ENCODE measurements at regions not wholly inside any gene's neighbourhood (a gene's known extent, or its start where the extent isn't known, plus 50 kb on each side); places are given as distances from the start of the nearest gene placed in this dataset.

DNA sequence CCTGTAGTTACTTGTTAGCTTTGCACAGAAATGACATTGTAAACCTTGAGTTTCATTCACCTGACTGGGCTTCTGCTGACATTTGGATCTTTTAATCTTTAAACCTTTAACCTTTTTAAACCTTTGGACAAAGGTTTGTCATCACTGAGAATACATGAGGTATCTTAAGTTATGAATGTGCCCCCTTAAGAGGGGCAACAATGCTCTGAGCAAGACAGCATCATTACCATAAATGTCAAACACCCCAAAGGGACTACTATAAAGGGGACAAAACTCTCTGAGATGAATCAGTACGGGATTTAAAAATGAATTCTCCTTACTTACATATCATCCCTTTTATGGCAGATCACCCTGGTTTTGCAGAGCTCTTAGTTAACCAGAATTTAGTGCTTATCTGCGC, 203.3 kb downstream of the COG6 start:
- no peak for DNase-seq (ENCODE audit: low read depth)

- no peak for DNase-seq (ENCODE audit: low read depth)
These were observed 204.4 kb downstream of the COG6 start for GRCh38 chr13:39859898-39860297.

- DNase-seq (ENCODE audit: low read depth), result no peak
These were observed 207.4 kb downstream of the COG6 start for GRCh38 chr13:39862900-39863299.

DNA sequence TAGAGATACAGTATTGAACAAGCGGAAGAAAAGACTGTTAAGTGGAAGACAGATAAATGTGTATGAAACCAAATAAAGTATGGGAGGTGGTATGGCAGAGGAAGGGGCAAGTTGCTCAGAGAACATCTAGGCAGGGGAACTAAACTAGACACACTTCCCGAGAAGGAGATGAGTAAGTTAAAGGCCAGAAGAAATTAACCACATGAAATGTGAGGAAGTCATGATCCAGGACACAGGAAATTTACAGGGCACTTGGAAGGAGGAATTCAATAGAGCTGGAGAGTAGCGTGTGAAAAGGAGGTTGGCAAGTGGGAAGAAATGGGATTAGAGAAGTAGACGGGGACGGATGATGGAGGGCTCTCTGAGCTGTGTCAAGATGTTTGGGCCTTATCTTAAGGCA, 208.8 kb downstream of the COG6 start:
- no peak for DNase-seq (ENCODE audit: low read depth)

DNA sequence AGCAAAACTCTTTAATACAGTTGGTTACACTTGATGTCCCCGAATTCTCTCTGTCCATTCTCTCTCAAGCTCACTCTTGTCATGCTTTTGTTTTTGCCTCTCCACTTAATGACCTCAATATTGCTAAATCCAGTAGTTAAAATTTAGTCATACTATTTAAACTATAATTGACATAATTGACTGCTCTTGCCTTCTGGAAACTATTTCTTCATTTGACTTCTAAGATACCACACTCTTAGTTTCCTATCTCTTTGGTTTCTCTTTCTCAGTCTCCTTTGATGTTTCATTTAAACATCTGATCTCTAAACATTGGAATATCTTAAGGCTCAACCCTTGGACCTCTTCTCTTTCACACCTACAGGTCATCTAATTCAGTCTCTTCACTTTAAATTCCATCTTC, 211.3 kb downstream of the COG6 start:
- no peak for DNase-seq (ENCODE audit: low read depth)

GRCh38 chr13:39867807-39868206, 212.3 kb downstream of the COG6 start:
- DNase-seq (ENCODE audit: low read depth), result no peak

- DNase-seq (ENCODE audit: low read depth), result no peak
These were observed 214.8 kb downstream of the COG6 start for GRCh38 chr13:39870197-39870747.

- DNase-seq (ENCODE audit: low read depth), result no peak
These were observed 219.0 kb downstream of the COG6 start for GRCh38 chr13:39874331-39875053.

- DNase-seq (ENCODE audit: low read depth), result no peak
These were observed 219.9 kb downstream of the COG6 start for GRCh38 chr13:39875111-39875987.

- no peak for DNase-seq (ENCODE audit: low read depth)
These were observed 220.8 kb downstream of the COG6 start for GRCh38 chr13:39876258-39876657.

- DNase-seq (ENCODE audit: low read depth), result no peak
These were observed 221.7 kb downstream of the COG6 start for GRCh38 chr13:39877134-39877533.

DNA sequence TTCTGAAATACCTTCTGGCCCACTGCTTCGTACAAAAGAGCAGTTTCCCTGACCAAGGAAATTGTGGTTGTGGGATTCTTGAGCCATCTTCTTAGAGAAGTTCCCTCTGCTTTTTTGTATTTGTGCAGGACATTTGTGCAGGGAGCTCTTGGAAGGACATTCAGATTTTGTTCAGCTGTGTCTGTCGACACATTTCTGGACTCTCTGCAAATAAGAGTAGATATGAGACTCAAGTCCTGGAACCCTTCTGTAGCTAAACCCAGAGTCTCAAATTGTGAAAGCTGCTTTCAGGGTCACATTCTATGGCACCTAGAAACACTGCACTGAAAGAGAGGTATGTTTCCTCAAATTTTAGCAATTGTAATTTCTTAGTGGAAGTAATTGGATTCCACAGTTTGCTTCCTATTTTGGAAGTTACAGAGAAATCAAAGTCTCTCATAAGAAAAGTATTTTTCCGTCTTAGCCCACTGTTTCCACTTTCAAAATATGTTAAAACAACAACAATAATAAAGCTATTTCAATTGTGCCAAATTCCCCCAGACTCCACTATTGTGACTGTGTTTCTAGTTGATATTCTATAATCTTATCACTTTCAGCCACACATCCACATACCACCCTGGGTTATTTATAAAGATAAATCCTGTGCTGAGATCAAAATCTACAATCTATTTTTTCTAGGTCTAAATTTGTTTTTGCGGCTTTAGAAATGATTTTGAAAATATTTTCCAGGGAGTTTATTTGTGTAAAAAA, 224.0 kb downstream of the COG6 start:
- DNase-seq (ENCODE audit: low read depth), result no peak

- no peak for DNase-seq (ENCODE audit: low read depth)
These were observed 225.9 kb downstream of the COG6 start for GRCh38 chr13:39881383-39881782.

GRCh38 chr13:39881887-39882286, 226.4 kb downstream of the COG6 start:
- DNase-seq (ENCODE audit: low read depth), result no peak

GRCh38 chr13:39884166-39884565, 228.7 kb downstream of the COG6 start:
- DNase-seq (ENCODE audit: low read depth), result no peak

DNA sequence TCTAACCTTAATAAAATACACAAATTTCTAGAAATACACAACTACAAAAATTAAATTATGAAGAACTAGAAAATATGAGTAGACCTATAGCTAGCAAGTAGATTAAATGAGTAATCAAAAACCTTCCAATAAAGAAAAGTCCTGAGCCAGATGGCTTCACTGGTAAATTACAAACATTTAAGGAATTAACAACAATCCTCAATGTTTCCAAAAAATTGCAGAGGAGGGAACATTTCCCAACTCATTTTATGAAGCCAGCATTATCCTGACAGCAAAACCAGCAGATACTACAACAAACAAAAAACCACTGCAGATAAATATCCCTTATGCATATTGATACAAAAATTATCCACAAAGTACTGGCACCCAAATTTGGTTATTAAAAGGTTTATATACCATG, 230.9 kb downstream of the COG6 start:
- no peak for DNase-seq (ENCODE audit: low read depth)

GRCh38 chr13:39887387-39887786, 231.9 kb downstream of the COG6 start:
- DNase-seq (ENCODE audit: low read depth), result no peak

- no peak for DNase-seq (ENCODE audit: low read depth)
These were observed 233.7 kb downstream of the COG6 start for GRCh38 chr13:39888865-39889810.

DNA sequence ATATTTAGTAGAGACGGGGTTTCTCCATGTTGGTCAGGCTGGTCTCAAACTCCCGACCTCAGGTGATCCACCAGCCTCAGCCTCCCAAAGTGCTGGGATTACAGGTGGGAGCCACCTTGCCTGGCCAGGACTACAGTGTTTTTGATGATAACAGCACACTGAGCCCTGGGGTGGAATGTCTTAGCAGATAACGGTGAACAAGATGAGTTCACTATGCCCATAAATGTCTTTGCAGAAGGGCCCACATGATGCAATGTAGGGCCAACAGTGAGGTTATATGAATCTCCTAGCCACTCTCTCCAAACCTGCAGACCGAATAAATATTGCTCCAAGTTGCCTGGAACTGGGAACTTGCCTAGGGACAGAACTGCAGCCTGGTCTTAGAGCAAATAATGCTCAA, 235.1 kb downstream of the COG6 start:
- no peak for DNase-seq (ENCODE audit: low read depth)

DNA sequence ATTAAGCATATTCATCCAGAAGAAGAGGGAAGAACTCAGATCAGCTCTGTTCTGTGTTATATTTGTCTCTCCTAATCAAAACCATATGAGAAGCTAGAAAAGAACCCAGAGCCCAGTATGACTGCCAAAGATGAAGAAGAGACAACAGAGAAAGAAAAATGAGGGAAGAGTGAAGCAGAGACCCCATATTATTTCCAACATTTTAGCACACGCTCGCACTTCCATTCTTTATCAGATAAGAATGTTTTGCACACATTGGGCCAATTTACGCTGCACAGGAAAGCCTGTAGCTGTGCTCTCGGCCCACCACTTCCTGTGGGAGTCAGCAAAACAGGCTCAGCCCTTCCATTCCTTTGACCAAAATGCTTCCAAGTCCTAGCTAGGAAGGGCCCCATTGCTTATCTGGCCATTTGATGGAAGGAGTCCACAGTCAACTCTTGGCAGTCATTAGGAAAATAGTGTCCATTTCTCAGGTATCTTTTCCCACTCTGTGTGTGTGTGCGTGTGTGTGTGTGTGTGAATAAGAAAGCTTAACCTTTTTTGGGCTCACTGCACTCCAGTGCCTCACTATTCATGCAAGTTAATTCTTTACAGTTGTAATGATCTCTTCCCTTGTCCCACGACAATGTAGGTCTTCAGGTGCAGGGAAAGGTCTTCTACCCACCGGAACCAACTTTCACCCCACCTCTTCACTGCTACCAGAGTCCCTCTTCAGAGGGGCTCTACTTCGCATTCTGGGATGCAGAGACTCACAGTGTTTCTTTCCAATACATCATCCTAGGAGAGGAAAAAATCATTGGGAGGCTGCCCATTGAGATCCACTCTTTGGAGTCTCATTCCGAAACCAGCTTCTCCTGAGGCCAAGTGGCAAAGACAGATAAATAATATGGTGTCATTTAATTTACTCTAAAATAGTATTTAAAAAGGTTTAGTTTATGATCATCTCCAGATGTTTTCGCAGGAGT, 237.5 kb downstream of the COG6 start:
- no peak for DNase-seq (ENCODE audit: low read depth)
